ENCODE measurements at regions not wholly inside any gene's neighbourhood (a gene's known extent, or its start where the extent isn't known, plus 50 kb on each side); places are given as distances from the start of the nearest gene placed in this dataset.

DNA sequence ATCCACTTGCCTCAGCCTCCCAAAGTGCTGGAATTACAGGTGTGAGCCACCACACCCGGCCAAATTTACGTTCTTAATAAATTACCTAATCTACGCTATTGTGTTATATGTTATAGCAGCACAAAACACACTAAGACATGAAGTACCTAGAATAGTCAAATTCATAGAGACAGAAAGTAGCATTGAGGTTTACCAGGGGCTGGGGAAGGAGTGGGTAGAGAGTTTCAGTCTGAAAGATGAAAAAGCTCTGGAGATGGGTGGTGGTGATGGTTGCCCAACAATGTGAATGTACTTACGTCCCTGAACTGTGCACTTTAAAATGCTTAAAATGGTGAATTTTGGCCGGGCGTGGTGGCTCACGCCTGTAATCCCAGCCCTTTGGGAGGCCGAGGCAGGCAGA is 65.7 kb upstream of the NUP50 start:
- H3K4me2 ChIP-seq (ENCODE audit: insufficient read depth, low read length) = no peak overlapping the region
- peaks cover 0 to 24% of the 10 kb centered on the region in 2 experiments for H3K27me3 ChIP-seq (ENCODE audit: control insufficient read depth in 2 of 2, insufficient read depth in 2 of 2, low read length in 2 of 2)
- BruUV-seq (replicated peaks) = no TSS peak
- no peak overlapping the region for H2AFZ ChIP-seq (ENCODE audit: low read depth, low read length)
- H4K20me1 ChIP-seq (replicated peaks; ENCODE audit: control insufficient read depth, insufficient read depth, low read length) = no peaks in the 10 kb centered on the region
- no peak for TF ChIP-seq KLF10 (CRISPR knock-in tag; IDR thresholded peaks at IDR 0.05)
- no peaks in the 10 kb centered on the region for H3K9me3 ChIP-seq (replicated peaks; ENCODE audit: control insufficient read depth, insufficient read depth, low read depth, low read length)
- ATAC-seq (no peak), DNase-seq (ENCODE audit: extremely low read depth in 1 of 4, low spot score in 3 of 4) (no peak), FAIRE-seq (no peak)
- in situ Hi-C loops (cut with MboI) = loop anchor here (5.0 kb wide), 1 partner anchor 159 kb away; no protein-coding TSS in a partner anchor
- no peaks in the 10 kb centered on the region for H3K79me2 ChIP-seq (ENCODE audit: control insufficient read depth, insufficient read depth, low read length)
- intact Hi-C loops (cut with micrococcal nuclease) = no loop called here
- no peak overlapping the region for H3K27ac ChIP-seq (ENCODE audit: extremely low read depth, low read depth, low read length)
- no peaks in the 10 kb centered on the region for H3K4me1 ChIP-seq (replicated peaks in 1 of 2; ENCODE audit: control insufficient read depth in 2 of 2, insufficient read depth in 2 of 2, low read length in 2 of 2)
- CTCF ChIA-PET (ENCODE audit: low intra/inter-chr PET ratio) = no interaction called here
- H3K9ac ChIP-seq (ENCODE audit: insufficient read depth in 1 of 2, low read depth in 2 of 2, low read length in 2 of 2) = no peak overlapping the region
- H3K4me3 ChIP-seq = no peak overlapping the region
- no peaks in the 10 kb centered on the region for H3K36me3 ChIP-seq (ENCODE audit: control insufficient read depth, insufficient read depth, low read length)
- POLR2A ChIA-PET = no interaction called here
- no peaks in the 10 kb centered on the region for H3K9me1 ChIP-seq (ENCODE audit: control insufficient read depth, insufficient read depth, low read length)
- 2% methylated on average over 6 of the region's 8 CpGs for WGBS (ENCODE audit: insufficient coverage, low coverage, missing lambda C conversion rate)

DNA sequence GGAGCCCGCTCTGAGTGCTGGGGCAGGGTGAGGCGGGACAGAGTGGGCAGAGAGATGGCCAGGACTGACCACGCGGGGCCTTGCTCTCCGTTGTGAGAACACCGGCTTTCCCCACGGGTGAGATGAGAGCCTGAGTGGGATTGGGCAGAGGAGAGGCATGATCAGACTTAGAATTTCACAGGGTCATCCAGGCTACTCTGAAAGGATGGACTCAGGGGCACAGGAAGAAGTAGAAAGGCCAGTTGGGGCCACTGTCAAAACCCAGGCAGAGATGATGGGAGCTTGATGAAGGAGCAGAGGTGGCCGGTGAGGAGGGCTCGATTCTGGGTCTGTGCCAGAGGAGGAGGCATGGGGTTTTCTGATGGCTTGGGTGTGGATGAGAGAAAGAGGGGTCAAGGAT is 63.8 kb upstream of the NUP50 start:
- H3K27ac ChIP-seq (ENCODE audit: extremely low read depth, low read depth, low read length) = no peak overlapping the region
- H3K79me2 ChIP-seq (ENCODE audit: control insufficient read depth, insufficient read depth, low read length) = no peaks in the 10 kb centered on the region
- DNase-seq (ENCODE audit: extremely low read depth in 1 of 4, low spot score in 3 of 4) (no peak), FAIRE-seq (no peak), ATAC-seq (no peak)
- POLR2A ChIA-PET = interaction anchor here (0.6 to 0.7 kb wide), 2 partner anchors 66 to 431 kb away, joined by 3 read pairs; no protein-coding TSS in a partner anchor
- no peaks in the 10 kb centered on the region; a peak in 1 of 5 replicates for H3K4me1 ChIP-seq (replicated peaks in 1 of 2; ENCODE audit: control insufficient read depth in 2 of 2, insufficient read depth in 2 of 2, low read length in 2 of 2)
- H4K20me1 ChIP-seq (replicated peaks; ENCODE audit: control insufficient read depth, insufficient read depth, low read length) = no peaks in the 10 kb centered on the region
- intact Hi-C loops (cut with micrococcal nuclease) (loop anchor here (10.0 kb wide), 1 partner anchor 105 kb away; no protein-coding TSS in a partner anchor), in situ Hi-C loops (cut with MboI) (loop anchor here (5.0 to 10.0 kb wide), 3 partner anchors 55 to 355 kb away; no protein-coding TSS in a partner anchor)
- no peaks in the 10 kb centered on the region for H3K36me3 ChIP-seq (ENCODE audit: control insufficient read depth, insufficient read depth, low read length)
- WGBS (ENCODE audit: insufficient coverage, low coverage, missing lambda C conversion rate) = 2% methylated on average over 9 of the region's 9 CpGs
- CTCF ChIA-PET (ENCODE audit: low intra/inter-chr PET ratio) = no interaction called here
- BruUV-seq (replicated peaks) = no TSS peak
- no peaks in the 10 kb centered on the region for H3K9me1 ChIP-seq (ENCODE audit: control insufficient read depth, insufficient read depth, low read length)
- no peaks in the 10 kb centered on the region for H3K9me3 ChIP-seq (replicated peaks; ENCODE audit: control insufficient read depth, insufficient read depth, low read depth, low read length)
- no peak overlapping the region for H3K4me2 ChIP-seq (ENCODE audit: insufficient read depth, low read length)
- peaks cover 0 to 7% of the 10 kb centered on the region in 2 experiments; a peak in 3 of 5 replicates for H3K27me3 ChIP-seq (ENCODE audit: control insufficient read depth in 2 of 2, insufficient read depth in 2 of 2, low read length in 2 of 2)
- H2AFZ ChIP-seq (ENCODE audit: low read depth, low read length) = no peak overlapping the region
- H3K9ac ChIP-seq (ENCODE audit: insufficient read depth in 1 of 2, low read depth in 2 of 2, low read length in 2 of 2) = no peak overlapping the region
- no peak overlapping the region for H3K4me3 ChIP-seq
- TF ChIP-seq NR4A1 (CRISPR knock-in tag; IDR thresholded peaks at IDR 0.05) (no peak), NR4A1 (tag; IDR thresholded peaks at IDR 0.05) (no peak), CXXC5 (CRISPR knock-in tag; IDR thresholded peaks at IDR 0.05) (no peak), CCAR2 (IDR thresholded peaks at IDR 0.05; ENCODE audit: low read depth, low read length) (no peak), LCOR (CRISPR knock-in tag; IDR thresholded peaks at IDR 0.05) (no peak), CC2D1A (IDR thresholded peaks at IDR 0.05) (no peak), PHTF2 (CRISPR knock-in tag; IDR thresholded peaks at IDR 0.05) (no peak), NBN (IDR thresholded peaks at IDR 0.05; ENCODE audit: low read depth) (no peak)
- TF ChIP-seq, protein P1, sequence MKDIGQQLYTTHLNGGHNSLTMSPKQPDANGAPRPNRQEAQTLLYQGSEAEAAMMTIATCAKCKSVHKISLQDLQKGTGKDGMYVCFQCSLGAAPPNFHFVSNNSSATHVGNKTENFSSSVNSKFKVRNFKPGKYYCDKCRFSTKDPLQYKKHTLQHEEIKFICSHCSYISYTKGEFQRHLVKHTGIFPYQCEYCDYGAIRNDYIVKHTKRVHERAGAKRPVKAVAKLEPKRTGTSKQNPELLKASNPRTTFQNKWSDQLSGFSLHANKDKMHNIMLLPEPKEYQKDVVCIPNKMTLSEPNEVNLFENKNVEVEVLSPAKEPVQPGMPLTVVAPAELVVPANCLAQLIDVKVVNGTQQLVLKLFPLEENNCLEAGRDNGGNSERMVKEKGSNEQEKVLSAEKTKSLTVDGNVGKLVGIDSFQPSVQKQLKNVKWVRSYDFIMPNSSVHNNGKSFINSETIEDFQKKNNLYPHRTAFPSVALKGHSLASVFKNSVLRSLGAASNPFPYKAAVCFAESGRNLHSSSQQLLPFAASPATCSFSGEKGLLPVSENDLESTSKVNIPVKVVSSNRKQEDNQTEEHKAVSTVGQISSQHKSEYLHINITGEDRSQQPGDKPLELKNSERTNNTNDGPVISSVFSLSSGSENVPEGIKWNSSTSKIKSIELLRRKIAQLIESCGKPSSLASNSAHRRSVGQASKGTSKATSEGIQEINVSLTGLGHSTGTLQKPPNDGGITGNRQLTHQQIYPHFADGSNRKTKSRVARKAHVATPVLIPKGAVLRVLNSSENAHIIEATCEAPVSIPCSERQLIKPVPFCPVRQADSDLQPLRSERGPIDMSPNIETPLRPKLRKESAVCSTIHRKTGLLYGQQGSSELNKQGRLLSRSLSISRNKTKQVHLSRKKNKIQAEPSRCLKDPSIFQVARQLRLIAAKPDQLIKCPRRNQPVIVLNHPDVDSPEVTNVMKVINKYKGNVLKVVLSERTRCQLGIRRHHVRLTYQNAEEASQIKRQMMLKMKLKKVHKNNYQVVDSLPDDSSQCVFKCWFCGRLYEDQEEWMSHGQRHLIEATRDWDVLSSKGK (CRISPR knock-in tag; IDR thresholded peaks at IDR 0.05) = no peak
- TF ChIP-seq, protein P2, sequence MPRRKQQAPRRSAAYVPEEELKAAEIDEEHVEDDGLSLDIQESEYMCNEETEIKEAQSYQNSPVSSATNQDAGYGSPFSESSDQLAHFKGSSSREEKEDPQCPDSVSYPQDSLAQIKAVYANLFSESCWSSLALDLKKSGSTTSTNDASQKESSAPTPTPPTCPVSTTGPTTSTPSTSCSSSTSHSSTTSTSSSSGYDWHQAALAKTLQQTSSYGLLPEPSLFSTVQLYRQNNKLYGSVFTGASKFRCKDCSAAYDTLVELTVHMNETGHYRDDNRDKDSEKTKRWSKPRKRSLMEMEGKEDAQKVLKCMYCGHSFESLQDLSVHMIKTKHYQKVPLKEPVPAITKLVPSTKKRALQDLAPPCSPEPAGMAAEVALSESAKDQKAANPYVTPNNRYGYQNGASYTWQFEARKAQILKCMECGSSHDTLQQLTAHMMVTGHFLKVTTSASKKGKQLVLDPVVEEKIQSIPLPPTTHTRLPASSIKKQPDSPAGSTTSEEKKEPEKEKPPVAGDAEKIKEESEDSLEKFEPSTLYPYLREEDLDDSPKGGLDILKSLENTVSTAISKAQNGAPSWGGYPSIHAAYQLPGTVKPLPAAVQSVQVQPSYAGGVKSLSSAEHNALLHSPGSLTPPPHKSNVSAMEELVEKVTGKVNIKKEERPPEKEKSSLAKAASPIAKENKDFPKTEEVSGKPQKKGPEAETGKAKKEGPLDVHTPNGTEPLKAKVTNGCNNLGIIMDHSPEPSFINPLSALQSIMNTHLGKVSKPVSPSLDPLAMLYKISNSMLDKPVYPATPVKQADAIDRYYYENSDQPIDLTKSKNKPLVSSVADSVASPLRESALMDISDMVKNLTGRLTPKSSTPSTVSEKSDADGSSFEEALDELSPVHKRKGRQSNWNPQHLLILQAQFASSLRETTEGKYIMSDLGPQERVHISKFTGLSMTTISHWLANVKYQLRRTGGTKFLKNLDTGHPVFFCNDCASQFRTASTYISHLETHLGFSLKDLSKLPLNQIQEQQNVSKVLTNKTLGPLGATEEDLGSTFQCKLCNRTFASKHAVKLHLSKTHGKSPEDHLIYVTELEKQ (CRISPR knock-in tag; IDR thresholded peaks at IDR 0.05) = no peak
